A673 (cell line): ENCODE measurements at regions not wholly inside any gene's neighbourhood (a gene's known extent, or its start where the extent isn't known, plus 50 kb on each side); places are given as distances from the start of the nearest gene placed in this dataset.

ENCODE experiments used
- BruUV-seq: library from RNA; stranded (reverse); fragments of 400-500 nt; replicated peaks from 2 replicates; lab custom pipeline; 2021; lab: Mats Ljungman, UMichigan
- CTCF ChIA-PET: fragments of 300-600 bp; sonication (Branson Sonifier 250); formaldehyde crosslinking; loops from one replicate; lab custom pipeline; 2022; ENCODE audit warnings: antibody characterized with exemption; lab: Charles Lee
- POLR2A ChIA-PET: fragments of 300-600 bp; sonication (Branson Sonifier 250); formaldehyde crosslinking; loops from one replicate; lab custom pipeline; 2022; ENCODE audit warnings: antibody characterized with exemption; ENCODE audit not compliant: low non-redundant PET; lab: Charles Lee
- DNase-seq: peaks from one replicate; pipeline ENCODE4 v3.0.0-alpha.2; 2015; ENCODE audit warnings: low spot score
- H3K27ac ChIP-seq: fragments of 200-600 bp; sonication (generic); 2 replicates; pipeline ENCODE4 v1.5.1; 2016; ENCODE audit warnings: mixed run types, low read depth, mild to moderate bottlenecking, mixed read lengths, antibody characterized with exemption, low read length; ENCODE audit not compliant: poor library complexity, severe bottlenecking
- H3K27me3 ChIP-seq: fragments of 200-600 bp; sonication (generic); replicated peaks from 2 replicates; pipeline ENCODE4 v1.6.1; 2017; ENCODE audit warnings: mixed run types, low read depth, mild to moderate bottlenecking, mixed read lengths, antibody characterized with exemption, low read length; ENCODE audit not compliant: insufficient read depth, poor library complexity
- H3K36me3 ChIP-seq: fragments of 200-600 bp; sonication (generic); 2 replicates; pipeline ENCODE4 v1.6.1; 2016; ENCODE audit warnings: mixed run types, mild to moderate bottlenecking, mixed read lengths, antibody characterized with exemption, low read length; ENCODE audit not compliant: insufficient read depth, poor library complexity, severe bottlenecking
- H3K4me1 ChIP-seq: fragments of 200-600 bp; sonication (generic); 2 replicates; pipeline ENCODE4 v1.6.1; 2017; ENCODE audit warnings: mixed run types, mild to moderate bottlenecking, mixed read lengths, antibody characterized with exemption, low read length; ENCODE audit not compliant: insufficient read depth, poor library complexity, severe bottlenecking
- H3K4me3 ChIP-seq: fragments of 200-600 bp; sonication (generic); 2 replicates; pipeline ENCODE4 v1.5.1; 2016; ENCODE audit warnings: low read depth, mixed run types, mild to moderate bottlenecking, mixed read lengths, low read length; ENCODE audit not compliant: poor library complexity, severe bottlenecking
- H3K9me3 ChIP-seq: fragments of 200-600 bp; sonication (generic); 2 replicates; pipeline ENCODE4 v1.6.1; 2016; ENCODE audit warnings: mixed run types, low read depth, mild to moderate bottlenecking, mixed read lengths, antibody characterized with exemption, low read length; ENCODE audit not compliant: poor library complexity, severe bottlenecking
- CTCF ChIP-seq: fragments of 300-800, 200-600 bp; sonication (generic); conservative IDR thresholded peaks from 2 replicates; pipeline ENCODE4 v1.5.1; 2017; ENCODE audit warnings: low read depth, mild to moderate bottlenecking, antibody characterized with exemption, low read length, moderate library complexity, mixed read lengths
- EZH2 ChIP-seq: fragments of 200-600 bp; sonication (generic); IDR thresholded peaks from 2 replicates; pipeline ENCODE4 v1.6.1; 2017; ENCODE audit warnings: borderline replicate concordance, low read depth, mild to moderate bottlenecking, mixed read lengths, antibody characterized with exemption, low read length; ENCODE audit not compliant: poor library complexity, severe bottlenecking
- intact Hi-C: fragments of 100-400 bp; cut with micrococcal nuclease; formaldehyde crosslinking; loops from one replicate; pipeline ENCODE4 v1.10.0; 2022; ENCODE audit not compliant: unreplicated experiment

- TF ChIP-seq EZH2 (no peak), CTCF (no peak)
- Histone ChIP-seq H3K36me3 (no peaks in the 10 kb centered on the region), H3K27me3 (no peaks in the 10 kb centered on the region), H3K27ac (no peak overlapping the region), H3K9me3 (peaks cover 11% of the 10 kb centered on the region), H3K4me3 (no peak overlapping the region), H3K4me1 (no peaks in the 10 kb centered on the region)
- ChIA-PET CTCF (no interaction called here), POLR2A (no interaction called here)
- intact Hi-C loops = no loop called here
- no peak for DNase-seq
- no TSS peak for BruUV-seq
Measured at GRCh38 chr18:65124633-65125032, 626.2 kb upstream of the CDH7 start.

- Histone ChIP-seq H3K4me3 (no peak overlapping the region), H3K27ac (no peak overlapping the region), H3K27me3 (no peaks in the 10 kb centered on the region), H3K36me3 (no peaks in the 10 kb centered on the region), H3K4me1 (no peaks in the 10 kb centered on the region), H3K9me3 (no peaks in the 10 kb centered on the region)
- POLR2A ChIA-PET = interaction anchor here (0.7 kb wide), 1 partner anchor 72 kb away, joined by 3 read pairs; no protein-coding TSS in a partner anchor
- TF ChIP-seq CTCF = no peak
- no peak for TF ChIP-seq EZH2
- CTCF ChIA-PET = no interaction called here
- no TSS peak for BruUV-seq
- DNase-seq = no peak
- intact Hi-C loops = no loop called here
Measured at GRCh38 chr18:65103864-65104263, 646.9 kb upstream of the CDH7 start.

GRCh38 chr18:65093346-65093745 is 657.5 kb upstream of the CDH7 start:
- H3K9me3 ChIP-seq = no peaks in the 10 kb centered on the region
- no TSS peak for BruUV-seq
- ChIA-PET POLR2A (no interaction called here), CTCF (no interaction called here)
- no peaks in the 10 kb centered on the region for H3K36me3 ChIP-seq
- no peaks in the 10 kb centered on the region for H3K27me3 ChIP-seq
- no peak for DNase-seq
- no peak overlapping the region for H3K4me3 ChIP-seq
- intact Hi-C loops = loop anchor here (10.0 kb wide), 1 partner anchor 999 kb away; no protein-coding TSS in a partner anchor
- H3K27ac ChIP-seq = no peak overlapping the region
- TF ChIP-seq EZH2 = no peak
- TF ChIP-seq CTCF = no peak
- no peaks in the 10 kb centered on the region for H3K4me1 ChIP-seq
